ENCODE measurements at regions not wholly inside any gene's neighbourhood (a gene's known extent, or its start where the extent isn't known, plus 50 kb on each side); places are given as distances from the start of the nearest gene placed in this dataset.

DNA sequence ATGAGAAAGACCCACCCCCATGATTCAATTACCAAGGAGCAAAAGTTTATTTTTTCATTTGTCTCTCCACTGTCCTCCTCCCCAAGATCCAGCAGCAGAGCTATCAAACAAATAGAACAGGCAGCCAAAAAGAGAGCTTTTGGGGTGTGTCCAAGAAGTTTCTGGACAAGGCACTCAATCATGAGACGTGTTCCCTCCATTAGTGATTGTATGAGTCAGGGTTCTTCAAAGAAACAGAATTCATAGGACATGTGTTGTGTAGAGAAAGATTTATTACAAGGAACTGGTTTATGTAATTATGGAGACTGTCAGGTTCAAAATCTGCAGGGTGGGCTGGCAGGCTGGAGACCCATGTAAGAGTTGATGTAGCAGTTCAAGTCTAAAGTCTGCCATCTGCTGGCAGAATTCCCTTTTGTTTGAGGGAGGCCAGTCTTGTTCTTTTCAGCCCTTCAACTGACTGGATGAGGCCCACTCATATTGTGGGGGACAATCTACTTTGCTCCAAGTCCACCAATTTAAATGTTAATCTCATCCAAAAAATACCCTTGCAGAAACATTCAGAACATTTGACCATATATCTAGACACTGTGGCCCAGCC, 248.1 kb upstream of the OPRM1 start:
- FAIRE-seq (no peak), DNase-seq (ENCODE audit: low spot score) (no peak)

DNA sequence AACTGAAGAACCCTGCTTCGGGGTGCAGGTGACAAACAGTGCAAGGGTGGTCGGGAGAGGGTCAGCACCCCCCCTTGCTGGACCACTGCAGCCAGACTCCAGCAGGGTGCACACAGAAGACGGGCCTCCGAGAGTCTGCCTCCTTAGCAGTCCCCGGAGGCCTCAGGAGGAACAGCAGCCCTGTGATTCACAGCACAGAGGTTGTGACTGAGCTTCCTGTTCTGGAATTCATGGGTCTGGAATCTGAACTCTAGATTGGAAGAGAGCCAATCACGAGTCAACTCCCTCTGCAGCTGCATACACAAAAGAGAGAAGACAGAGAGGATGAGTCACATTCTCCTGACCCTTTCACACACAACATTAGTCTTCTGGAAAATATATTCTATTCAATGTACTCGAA, 249.0 kb upstream of the OPRM1 start:
- peak; percentile 74 for DNase-seq (ENCODE audit: low spot score)
- no peak for FAIRE-seq

DNA sequence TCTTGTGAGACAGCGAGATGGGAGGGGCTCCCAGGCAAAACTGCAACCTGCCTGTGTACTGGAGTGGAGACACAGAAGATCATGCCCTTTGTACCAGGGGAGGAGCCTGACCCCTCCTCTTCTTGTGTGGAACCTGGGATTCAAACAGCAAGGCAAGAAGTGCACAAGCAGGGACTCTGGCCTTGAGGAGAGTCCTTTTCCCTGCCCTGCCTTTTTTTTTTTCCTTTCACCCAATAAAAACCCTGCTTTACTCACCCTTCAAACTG, 251.8 kb upstream of the OPRM1 start:
- DNase-seq (ENCODE audit: low spot score) (no peak), FAIRE-seq (no peak)

DNA sequence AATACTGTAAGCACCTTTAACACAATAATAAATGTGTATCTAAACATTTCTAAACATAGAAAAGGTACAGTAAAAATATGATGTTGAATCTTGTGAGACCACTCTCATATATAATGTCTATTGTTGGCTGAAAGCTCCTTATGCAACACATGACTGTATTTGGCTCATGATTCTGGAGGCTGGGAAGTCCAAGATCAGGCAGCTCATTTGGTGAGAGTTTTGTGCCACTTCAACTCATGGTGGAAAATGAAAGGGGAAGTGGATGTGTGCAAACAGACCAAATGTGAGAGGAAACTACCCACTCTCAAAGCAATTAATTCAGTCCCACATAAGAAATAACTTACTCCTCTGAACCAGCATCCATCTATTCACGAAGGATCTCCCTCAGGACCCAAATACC, 257.7 kb upstream of the OPRM1 start:
- DNase-seq (ENCODE audit: low spot score) (no peak), FAIRE-seq (no peak)

DNA sequence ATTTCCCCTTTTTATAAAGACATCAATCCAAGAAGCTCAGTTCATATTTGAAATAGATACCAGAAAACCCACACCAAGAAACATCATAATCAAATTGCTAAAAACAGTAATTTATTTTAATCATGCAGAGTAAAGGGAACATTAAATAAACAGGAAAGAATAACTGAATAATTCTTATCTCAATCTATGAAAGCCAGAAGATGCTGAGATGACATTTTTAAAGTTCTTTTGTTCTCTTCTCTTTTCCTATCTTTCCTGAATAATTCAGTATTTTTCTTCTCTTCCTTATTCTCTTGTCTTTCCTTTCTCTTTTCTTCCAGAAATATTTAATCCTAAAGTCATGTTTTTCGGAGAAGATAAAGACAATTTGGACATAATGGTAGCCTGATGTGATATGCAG, 259.0 kb upstream of the OPRM1 start:
- DNase-seq (ENCODE audit: low spot score) (no peak), FAIRE-seq (no peak)

DNA sequence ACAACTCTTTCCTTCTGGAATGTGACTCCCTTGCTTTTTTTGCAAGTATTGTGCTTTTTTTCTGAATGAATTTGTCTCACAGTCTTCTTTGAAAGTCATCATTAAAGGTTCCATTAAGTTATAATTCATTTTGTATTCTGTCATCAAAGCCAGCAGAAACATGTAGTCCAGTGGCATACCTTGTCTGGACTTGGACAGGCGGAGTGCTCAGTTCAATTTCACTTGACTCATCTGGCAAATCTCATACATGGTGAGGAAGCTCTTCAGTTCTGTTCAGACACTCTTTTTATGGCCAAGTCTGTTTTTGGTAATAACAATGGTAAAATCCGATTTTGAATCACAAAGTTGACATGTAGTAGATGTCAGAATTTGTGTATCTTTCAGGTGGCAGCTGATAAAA, 260.8 kb upstream of the OPRM1 start:
- no peak for DNase-seq (ENCODE audit: low spot score)
- no peak for FAIRE-seq

DNA sequence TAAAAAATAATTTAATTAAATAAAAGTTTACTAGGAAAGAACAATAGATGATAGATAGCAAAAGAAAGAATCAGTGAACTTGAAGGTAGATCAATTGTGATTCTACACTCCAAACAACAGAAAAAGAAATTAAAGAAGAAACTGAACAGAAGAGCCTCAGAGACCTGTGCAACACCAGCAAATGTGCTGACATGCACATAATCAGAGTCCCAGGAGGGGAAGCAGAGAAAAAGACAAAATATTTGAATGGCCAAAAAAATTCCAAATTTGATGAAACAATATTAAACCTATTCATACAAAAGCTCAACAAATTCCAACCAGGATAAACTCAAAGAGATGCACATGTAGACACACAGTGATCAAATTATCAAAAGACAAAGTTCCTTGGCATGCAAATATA, 267.5 kb upstream of the OPRM1 start:
- FAIRE-seq (no peak), DNase-seq (ENCODE audit: low spot score) (no peak)

DNA sequence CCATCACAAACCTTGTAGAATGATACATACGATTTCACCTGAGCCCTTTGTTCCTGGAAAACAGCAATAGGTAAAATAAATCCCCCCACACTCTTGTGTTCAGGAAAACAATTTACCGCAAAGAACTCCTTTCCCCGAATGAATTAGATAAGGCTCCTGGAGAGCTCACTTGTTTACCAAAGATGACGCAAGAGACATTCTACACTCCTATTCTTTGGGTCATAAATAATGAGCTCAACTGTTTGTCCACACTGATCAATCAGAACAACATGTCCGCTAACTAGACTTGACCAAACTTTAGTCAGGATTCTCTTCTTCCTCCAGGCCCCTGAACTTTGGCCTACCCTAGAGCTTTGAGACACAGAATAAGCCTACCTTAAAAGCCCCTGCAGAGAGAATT, 271.9 kb upstream of the OPRM1 start:
- FAIRE-seq (no peak), DNase-seq (ENCODE audit: low spot score) (no peak)

DNA sequence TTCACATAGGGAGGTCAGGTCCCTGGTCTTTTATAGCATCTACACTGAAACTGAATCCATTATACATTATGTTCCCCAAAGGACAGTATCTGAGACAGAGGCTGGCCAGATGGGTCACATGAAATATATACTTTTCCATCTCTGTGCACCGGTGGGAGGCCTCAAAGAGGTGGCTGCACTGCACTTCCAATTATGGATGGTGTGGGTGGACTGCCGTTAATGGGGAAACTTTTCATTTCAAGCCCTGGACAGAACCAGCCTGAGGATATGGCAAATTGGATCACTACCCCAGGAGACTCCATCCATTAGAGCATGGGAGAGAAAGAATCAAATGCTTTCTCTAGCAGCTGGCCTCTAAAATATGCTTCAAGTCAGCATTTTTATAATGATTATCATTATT, 280.5 kb upstream of the OPRM1 start:
- DNase-seq (ENCODE audit: low spot score) (no peak), FAIRE-seq (no peak)

DNA sequence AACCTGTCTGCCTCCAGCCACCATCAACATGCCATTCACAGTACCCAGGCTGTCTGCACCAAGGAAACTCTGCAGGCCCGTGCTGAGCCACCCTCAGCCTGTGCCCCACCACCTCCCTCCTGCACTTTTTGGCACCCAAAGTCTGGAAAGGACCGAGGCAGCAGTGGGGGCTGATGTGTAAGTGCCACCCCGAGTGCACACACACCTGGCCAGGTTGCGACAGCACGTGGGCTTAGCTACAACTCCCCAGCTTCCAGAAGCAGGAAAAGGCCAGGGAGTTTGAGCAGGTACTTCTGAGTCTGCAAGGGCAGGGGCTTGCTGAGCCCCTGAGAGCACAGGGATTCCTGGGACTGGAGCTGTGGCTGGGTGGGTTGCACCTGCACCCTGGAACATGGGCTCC, 303.3 kb upstream of the OPRM1 start:
- FAIRE-seq (no peak), DNase-seq (ENCODE audit: low spot score) (no peak)

DNA sequence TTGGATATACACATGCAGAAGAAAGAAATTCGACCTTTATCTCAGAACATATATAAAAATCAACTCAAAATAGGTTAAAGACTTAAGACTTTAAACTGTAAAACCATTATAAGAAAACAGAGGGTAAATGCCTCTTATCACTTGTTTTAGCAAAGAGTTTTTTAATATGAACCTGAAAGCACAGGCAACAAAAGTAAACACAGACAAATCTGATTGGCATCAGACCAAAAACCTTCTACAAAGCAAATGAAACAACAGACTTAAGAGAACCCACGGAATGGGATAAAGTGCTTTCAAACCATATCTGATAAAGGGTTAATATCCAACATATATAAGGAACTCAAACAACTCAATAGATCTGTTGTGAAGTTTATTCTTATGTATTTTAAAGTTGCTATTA, 309.9 kb upstream of the OPRM1 start:
- FAIRE-seq (no peak), DNase-seq (ENCODE audit: low spot score) (no peak)

DNA sequence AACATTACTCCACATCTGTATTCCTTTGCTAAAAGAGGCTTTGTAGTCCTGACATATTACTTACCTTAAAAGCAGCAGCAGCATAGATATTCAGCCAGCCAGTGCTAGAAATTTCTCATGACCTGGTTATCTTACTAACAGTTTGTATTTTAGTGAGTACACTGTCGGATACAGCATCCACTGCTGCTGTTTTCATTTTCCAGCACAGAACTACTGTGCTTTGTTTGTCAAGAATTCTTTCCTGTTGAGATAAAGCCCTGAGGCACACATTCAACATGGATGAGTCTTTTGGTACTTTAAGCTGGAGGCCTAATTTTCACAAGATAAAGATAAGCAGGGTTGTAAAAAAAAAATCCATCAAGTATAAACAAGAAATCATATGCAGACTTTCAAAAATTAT, 311.2 kb upstream of the OPRM1 start:
- FAIRE-seq = no peak
- DNase-seq (ENCODE audit: low spot score) = no peak

DNA sequence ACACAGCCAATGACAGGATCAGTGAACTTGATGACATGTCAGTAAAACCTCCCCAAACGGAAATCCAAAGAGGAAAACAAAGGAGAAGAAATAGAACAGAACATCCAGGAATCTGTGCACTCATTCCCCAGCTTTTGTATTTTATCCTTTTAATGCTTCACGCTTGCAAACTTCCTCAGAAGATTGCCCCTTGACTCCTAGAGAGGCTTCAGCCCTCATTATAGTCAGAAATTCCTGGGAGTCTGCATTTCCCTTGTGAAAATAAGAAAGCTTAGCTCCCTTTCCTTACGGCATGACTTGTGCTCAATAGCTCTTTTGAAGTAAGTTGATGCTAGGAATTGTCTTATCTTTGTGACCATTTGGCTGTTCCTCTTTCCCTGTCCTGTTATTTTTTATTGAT, 313.6 kb upstream of the OPRM1 start:
- DNase-seq (ENCODE audit: low spot score) (no peak), FAIRE-seq (no peak)

DNA sequence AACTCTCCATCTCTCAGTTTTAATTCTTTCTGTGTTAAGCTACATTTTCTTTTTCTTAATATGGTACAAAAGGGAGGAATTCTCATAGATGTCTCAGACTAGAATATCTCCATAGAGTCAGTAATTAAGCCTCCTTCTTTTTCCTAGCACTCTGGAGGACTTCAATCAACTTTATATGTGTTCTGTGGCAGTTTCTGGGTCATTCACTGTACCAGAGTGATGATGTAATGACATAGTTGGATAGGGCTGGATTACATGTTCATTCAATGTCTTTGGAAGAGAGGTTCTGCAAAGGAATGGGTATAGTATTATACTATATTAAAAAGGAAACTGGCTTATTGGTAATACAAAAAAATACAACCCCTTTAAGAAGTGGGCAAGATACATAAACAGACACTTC, 318.3 kb upstream of the OPRM1 start:
- DNase-seq (ENCODE audit: low spot score) (no peak), FAIRE-seq (no peak)

DNA sequence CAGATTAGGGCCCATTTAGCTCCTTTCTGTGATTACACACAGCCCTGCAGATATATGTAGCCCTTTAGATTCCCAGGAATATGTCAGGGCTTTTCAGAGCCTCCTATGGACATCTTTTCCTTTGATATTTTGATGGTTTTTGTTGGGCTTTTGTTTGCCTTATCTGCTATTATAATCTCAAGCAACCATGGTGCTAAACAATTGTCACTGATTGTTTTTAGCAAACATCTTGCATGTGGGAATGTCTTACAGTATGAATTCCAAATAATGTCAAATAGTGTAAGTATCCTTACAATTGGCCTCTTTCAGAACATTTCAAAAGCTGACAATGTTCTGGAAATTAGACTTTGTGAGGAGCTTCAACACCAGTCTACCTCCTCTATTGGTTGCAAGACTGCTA, 333.6 kb upstream of the OPRM1 start:
- DNase-seq (ENCODE audit: low spot score) (no peak), FAIRE-seq (no peak)

DNA sequence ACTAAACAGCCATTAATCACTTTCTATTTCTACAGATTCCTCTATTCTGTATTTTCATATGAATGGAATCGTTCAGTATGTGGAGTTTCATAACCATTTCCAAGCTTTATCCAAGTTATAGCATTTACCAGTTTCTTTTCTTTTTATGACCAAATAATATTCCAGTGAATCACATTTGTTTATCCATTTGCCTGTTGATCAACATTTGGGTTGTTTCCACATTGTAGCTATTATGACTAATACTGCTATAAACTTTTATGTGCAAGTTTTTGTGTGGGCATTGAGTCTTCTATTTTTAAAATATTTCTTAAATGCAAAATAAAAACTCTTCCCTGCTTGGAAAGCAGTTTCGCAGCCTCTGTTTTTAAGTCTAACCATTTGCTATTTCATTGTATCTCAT, 336.4 kb upstream of the OPRM1 start:
- FAIRE-seq (no peak), DNase-seq (ENCODE audit: low spot score) (no peak)

DNA sequence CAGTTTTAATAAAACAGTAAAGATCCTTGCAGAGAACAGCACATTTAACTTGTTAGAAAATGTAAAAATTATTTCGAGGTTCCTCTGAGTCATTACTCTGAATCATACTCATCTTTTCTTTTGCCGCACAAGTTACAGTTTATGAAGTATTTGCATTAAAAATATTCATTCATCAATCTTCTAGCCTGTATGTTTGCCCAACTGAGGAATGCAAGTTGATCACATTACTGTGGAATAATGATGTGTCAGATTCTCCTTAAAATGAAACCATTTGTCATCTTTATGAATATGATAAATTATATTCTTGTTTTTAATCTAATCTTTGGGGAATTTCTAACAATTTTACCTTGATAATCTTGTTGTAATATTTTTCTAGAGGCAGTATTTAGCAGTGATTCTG, 340.4 kb upstream of the OPRM1 start:
- no peak for FAIRE-seq
- no peak for DNase-seq (ENCODE audit: low spot score)

DNA sequence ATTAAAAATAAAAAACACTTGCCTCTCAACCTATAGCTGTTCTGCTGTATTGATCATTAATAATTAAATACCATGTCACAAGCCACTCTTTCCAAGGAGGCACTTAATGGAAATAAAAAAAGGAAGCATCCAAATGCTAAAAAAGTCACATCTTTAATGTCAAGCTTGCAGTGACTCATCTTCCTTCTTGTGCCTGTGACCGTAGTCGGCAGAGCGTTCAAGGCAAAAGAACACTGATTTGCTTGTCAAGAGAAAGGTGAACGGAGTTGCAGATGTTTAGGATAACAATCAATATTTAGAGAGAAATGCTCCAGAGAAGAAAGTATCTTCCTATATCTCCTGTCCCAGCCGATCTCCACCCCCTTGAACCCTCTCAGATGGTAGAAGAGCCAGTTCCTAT, 341.0 kb upstream of the OPRM1 start:
- DNase-seq (ENCODE audit: low spot score) (peak; percentile 3), FAIRE-seq (no peak)

DNA sequence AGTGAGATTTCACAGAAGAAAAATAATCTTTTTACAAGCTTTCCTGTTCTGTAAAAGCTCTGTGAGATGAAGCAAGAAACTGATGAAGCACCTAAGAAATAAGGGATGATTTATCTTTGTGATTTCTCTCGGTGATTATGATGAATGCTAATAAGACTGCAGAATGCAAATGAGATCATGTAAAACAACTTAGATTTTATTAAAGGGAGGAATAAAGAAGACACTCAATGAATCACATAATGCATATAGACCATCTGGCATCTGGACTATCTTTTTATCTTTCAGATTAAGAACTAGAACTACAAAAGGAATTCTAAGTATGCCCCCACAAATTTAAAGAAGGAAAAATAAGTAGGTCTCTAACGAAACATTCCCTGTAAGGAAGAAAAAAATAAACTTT, 361.5 kb upstream of the OPRM1 start:
- no peak for FAIRE-seq

DNA sequence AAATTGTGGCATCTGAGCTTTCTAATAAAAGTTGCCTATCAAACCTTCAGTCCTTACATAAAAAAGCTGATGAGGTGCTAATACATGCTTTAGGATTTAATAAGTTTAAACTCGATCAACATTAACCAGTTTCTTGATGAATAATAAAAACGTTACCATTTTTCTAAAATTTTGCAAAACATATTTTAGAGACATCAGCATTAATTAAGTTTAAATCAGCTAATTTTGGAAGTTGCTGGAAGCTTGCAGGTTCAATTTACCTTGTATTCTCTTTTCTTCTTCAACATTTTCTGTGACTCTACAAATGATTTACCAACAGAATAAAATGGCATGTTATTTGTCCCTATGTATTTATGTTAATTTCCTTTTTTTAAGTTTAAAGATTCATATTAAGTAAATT, 365.3 kb upstream of the OPRM1 start:
- FAIRE-seq = no peak
- DNase-seq (ENCODE audit: low spot score) = no peak

More for the DNA sequence above, 361.5 kb upstream of the OPRM1 start:
- no peak for DNase-seq (ENCODE audit: low spot score)

DNA sequence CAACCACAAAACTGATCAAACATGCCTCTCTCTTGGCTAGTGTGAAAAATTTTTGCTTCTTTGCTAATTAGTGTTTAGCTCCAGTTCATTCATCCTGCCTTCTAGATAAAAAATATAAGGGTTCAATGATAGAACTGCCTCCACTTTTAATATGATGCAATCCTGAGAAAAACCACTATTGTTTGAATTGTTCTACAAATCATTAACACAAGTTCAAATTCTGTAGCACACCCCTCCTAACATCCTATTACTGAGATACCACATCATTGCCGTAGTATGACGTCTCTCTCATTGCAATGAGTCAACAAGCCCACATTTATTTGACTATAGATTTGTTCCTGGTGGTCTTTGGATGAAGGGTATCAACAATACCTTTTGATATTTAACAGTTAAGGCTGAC, 365.8 kb upstream of the OPRM1 start:
- FAIRE-seq (no peak), DNase-seq (ENCODE audit: low spot score) (no peak)

DNA sequence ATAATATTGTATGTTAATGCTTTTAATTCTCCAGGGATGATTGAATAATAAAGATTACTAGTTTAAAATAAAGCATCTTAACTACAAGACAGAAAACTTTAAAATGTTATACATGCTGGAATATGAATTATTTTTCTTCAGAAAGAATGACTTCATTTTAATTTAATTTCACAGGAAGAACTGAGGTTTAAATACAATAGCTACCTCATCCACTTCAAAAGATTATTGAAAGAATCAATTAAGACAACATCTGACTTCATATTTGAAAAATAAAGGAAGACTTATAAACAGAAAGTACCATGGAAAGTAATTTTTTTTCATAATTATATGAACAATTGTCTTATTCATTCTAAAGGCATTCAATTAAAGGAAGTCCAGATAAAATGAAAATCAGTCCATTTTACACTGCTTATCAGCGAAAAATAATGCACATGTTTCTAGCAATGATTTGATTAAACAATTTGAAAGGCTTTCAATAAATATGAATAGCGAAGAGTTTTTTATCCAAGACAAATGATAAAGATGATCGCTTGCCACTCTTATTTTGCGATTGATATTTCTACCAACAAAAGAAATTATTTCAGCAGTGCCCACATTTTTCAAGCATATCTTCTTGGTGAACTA, 368.5 kb upstream of the OPRM1 start:
- DNase-seq (ENCODE audit: low spot score) (no peak), FAIRE-seq (no peak)

DNA sequence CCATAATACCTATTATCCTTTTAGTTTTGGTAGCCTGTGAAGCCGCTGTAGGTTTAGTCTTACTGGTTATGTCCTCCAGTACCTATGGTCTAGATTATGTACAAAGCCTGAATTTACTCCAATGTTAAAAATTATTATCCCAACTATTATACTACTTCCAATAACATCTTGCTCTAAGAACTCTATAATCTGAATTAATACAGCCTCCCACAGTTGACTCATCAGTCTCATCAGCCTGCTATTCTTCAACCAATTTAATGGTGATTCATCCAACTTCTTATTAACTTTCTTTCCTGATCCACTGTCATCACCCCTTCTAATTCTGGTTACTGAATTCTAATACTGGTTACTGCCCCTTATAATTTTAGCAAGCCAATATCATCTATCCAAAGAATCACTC, 370.3 kb upstream of the OPRM1 start:
- FAIRE-seq (no peak), DNase-seq (ENCODE audit: low spot score) (no peak)

DNA sequence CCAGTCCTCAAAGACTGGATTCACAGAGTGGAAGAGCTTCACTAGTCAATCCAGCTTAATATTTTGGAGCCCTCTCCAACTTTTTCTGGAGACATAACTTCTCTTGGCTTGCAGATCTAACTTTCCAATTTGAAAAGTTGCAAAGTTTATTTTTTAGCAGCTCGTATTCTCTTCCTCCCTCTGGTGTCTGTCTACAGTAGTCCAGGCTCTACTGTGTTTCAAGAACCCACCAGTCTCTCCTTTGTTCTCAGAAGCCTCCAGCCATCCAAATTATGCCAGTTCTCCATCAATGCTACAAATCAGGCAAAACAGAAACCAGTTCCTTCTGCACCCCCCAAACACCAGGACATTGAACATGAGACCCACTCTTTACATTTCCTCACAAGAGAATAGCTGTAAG, 376.1 kb upstream of the OPRM1 start:
- DNase-seq (ENCODE audit: low spot score) (no peak), FAIRE-seq (no peak)
